GM18868 (cell line): ENCODE measurements at regions not wholly inside any gene's neighbourhood (a gene's known extent, or its start where the extent isn't known, plus 50 kb on each side); places are given as distances from the start of the nearest gene placed in this dataset.
A peak's percentile ranks its signal among the peaks of the same experiment; 100 is the strongest.
"Not testable (repeated sequence)": the region's sequence is repeated elsewhere in the genome, so short reads cannot be mapped to it uniquely, and the experiment has no call there.

Experiments
- ATAC-seq: cut with Tn5 transposase; IDR thresholded peaks from one replicate; pipeline ENCODE4 v1.9.1; 2021; ENCODE audit warnings: mild to moderate bottlenecking, moderate library complexity; ENCODE audit not compliant: unreplicated experiment

GRCh38 chr5:102663749-102664530, 91.2 kb upstream of the PAM start:
- no peak for ATAC-seq

GRCh38 chr5:102664616-102665335, 90.3 kb upstream of the PAM start:
- no peak for ATAC-seq

GRCh38 chr5:102666164-102666946, 88.8 kb upstream of the PAM start:
- no peak for ATAC-seq

- peak; percentile 47 for ATAC-seq
Measured at GRCh38 chr5:102668220-102668932, 86.7 kb upstream of the PAM start.

DNA sequence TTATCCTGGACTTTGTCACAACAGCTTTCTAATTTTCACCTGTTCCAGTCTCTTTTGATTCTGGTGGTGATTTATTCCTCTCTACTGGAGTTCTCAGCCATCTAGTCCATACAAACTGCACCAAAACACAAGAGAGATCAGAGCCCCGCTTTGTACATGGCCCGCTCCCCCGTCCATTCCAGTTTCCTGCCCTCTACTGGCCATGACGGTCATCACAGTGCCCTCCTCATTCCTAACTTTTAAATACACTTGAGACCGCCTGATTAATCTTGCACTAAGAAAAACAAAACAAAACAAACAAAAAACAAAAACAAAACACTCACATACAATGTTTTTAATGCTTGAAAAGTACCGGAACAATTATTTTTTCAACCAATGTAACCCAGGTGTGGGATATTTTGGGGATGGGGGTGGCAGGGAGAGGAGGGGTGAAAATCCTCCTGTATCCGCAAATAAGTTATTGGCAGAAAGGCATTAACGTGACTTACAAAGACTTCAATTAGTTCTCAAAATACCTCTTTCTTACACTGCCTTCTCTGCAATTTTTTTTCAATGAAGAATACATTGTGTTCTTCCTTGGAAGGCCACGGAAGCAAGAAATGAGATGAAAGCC, 84.8 kb upstream of the PAM start:
- ATAC-seq = peak; percentile 63

- not testable (repeated sequence) for ATAC-seq
Measured at GRCh38 chr5:102671033-102671734, 83.9 kb upstream of the PAM start.

- ATAC-seq = no peak
Measured at GRCh38 chr5:102678267-102679058, 76.6 kb upstream of the PAM start.

GRCh38 chr5:102681403-102681983, 73.6 kb upstream of the PAM start:
- ATAC-seq = peak; percentile 99

GRCh38 chr5:102682101-102682647, 72.9 kb upstream of the PAM start:
- ATAC-seq = no peak

DNA sequence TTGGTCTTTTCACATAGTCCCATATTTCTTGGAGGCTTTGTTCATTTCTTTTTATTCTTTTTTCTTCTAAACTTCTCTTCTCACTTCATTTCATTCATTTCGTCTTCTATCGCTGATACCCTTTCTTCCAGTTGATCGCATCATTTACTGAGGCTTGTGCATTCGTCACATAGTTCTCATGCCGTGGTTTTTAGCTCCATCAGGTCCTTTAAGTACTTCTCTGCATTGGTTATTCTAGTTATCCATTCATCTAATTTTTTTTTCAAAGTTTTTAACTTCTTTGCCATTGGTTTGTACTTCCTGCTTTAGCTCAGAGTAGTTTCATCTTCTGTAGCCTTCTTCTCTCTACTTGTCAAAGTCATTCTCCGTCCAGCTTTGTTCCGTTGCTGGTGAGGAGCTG, 67.0 kb upstream of the PAM start:
- ATAC-seq = not testable (repeated sequence)

DNA sequence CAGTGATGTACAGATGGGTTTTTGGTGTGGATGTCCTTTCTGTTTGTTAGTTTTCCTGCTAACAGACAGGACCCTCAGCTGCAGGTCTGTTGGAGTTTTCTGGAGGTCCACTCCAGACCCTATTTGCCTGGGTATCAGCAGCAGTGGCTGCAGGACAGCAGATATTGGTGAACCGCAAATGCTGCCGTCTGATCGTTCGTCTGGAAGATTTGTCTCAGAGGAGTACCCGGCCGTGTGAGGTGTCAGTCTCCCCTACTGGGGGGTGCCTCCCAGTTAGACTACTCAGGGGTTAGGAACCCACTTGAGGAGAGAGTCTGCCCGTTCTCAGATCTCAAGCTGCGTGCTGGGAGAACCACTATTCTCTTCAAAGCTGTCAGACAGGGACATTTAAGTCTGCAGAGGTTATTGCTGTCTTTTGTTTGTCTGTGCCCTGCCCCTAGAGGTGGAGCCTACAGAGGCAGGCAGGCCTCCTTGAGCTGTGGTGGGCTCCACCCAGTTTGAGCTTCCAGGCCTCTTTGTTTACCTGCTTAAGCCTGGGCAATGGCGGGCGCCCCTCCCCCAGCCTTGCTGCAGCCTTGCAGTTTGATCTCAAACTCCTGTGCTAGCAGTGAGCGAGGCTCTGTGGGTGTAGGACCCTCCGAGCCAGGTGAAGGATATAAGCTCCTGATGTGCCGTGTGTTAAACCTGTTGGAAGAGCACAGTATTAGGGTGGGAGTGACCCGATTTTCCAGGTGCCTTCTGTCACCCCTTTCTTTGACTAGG, 66.3 kb upstream of the PAM start:
- not testable (repeated sequence) for ATAC-seq

GRCh38 chr5:102690910-102691309, 64.2 kb upstream of the PAM start:
- ATAC-seq = no peak

- no peak for ATAC-seq
Measured at GRCh38 chr5:102691434-102691833, 63.7 kb upstream of the PAM start.

DNA sequence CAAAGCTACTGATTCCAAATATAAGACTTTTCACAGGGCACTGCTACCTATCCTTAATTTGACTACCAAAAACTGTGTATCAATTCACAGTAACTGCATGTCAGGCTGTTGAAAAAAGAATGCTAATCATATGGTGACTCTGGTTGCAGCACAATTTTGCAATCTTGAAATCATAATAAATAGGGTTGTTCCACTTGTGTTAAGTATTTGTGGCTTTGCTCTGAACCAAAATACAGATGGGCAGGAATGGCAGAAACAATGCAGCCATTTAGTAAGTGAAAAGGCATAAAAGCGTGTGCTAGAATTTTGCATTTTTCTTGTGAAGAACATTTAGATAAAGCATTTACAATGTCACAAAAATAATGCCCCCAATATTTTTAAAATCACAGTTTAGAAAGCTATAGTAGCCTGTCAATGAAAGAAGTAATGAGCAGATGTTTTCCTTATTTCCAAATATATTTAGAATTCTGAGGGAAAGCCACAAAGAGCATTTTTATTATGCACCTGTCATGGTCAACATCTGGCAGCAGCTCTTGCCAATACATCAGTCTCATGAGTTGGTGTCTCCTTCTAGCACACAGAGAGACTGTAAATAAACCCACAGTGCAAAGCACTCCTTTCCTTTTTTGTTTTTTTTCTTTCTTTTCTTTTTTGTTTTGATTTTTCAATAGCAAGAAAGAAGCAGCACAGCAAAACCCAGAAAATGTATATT, 54.8 kb upstream of the PAM start:
- ATAC-seq = no peak

- ATAC-seq = no peak
Measured at GRCh38 chr5:102700916-102701315, 54.2 kb upstream of the PAM start.

GRCh38 chr5:102701748-102702147, 53.4 kb upstream of the PAM start:
- ATAC-seq = no peak
